ENCODE measurements at regions not wholly inside any gene's neighbourhood (a gene's known extent, or its start where the extent isn't known, plus 50 kb on each side); places are given as distances from the start of the nearest gene placed in this dataset.

- no peaks in the 10 kb centered on the region for H3K36me3 Mint-ChIP-seq
- TF ChIP-seq CTCF (IDR thresholded peaks at IDR 0.05; ENCODE audit: unreplicated experiment), result no peak
- no peak overlapping the region for H3K4me3 Mint-ChIP-seq
- no peak for DNase-seq (ENCODE audit: low spot score in 2 of 2, unreplicated experiment in 2 of 2)
- no peak overlapping the region for H3K27ac Mint-ChIP-seq
- no peaks in the 10 kb centered on the region for H3K4me1 Mint-ChIP-seq
- H3K27me3 Mint-ChIP-seq (ENCODE audit: low read depth), result peaks cover 25% of the 10 kb centered on the region
- H3K9me3 Mint-ChIP-seq, result no peaks in the 10 kb centered on the region
Measured at GRCh38 chr1:213871179-213871578, 116.6 kb upstream of the PROX1 start.

GRCh38 chr1:213874789-213875188, 113.0 kb upstream of the PROX1 start:
- H3K27me3 Mint-ChIP-seq (ENCODE audit: low read depth), result peaks cover 12% of the 10 kb centered on the region
- no peak overlapping the region for H3K27ac Mint-ChIP-seq
- no peak for TF ChIP-seq CTCF (IDR thresholded peaks at IDR 0.05; ENCODE audit: unreplicated experiment)
- H3K36me3 Mint-ChIP-seq, result no peaks in the 10 kb centered on the region
- H3K4me1 Mint-ChIP-seq, result no peaks in the 10 kb centered on the region
- no peak overlapping the region for H3K4me3 Mint-ChIP-seq
- no peak for DNase-seq (ENCODE audit: low spot score in 2 of 2, unreplicated experiment in 2 of 2)
- H3K9me3 Mint-ChIP-seq, result no peaks in the 10 kb centered on the region

GRCh38 chr1:213876531-213876930, 111.2 kb upstream of the PROX1 start:
- no peak for TF ChIP-seq CTCF (IDR thresholded peaks at IDR 0.05; ENCODE audit: unreplicated experiment)
- Mint-ChIP-seq H3K36me3 (no peaks in the 10 kb centered on the region), H3K27ac (no peak overlapping the region), H3K4me1 (no peaks in the 10 kb centered on the region), H3K27me3 (ENCODE audit: low read depth) (peaks cover 8% of the 10 kb centered on the region), H3K4me3 (no peak overlapping the region), H3K9me3 (no peaks in the 10 kb centered on the region)
- DNase-seq (ENCODE audit: low spot score in 2 of 2, unreplicated experiment in 2 of 2), result no peak

- H3K27me3 Mint-ChIP-seq (ENCODE audit: low read depth), result peaks cover 22% of the 10 kb centered on the region
- no peaks in the 10 kb centered on the region for H3K36me3 Mint-ChIP-seq
- H3K9me3 Mint-ChIP-seq, result no peaks in the 10 kb centered on the region
- no peak overlapping the region for H3K27ac Mint-ChIP-seq
- no peaks in the 10 kb centered on the region for H3K4me1 Mint-ChIP-seq
- no peak for DNase-seq (ENCODE audit: low spot score in 2 of 2, unreplicated experiment in 2 of 2)
- no peak overlapping the region for H3K4me3 Mint-ChIP-seq
- TF ChIP-seq CTCF (IDR thresholded peaks at IDR 0.05; ENCODE audit: unreplicated experiment), result no peak
Measured at GRCh38 chr1:213883618-213884017, 104.2 kb upstream of the PROX1 start.

GRCh38 chr1:213884402-213884801, 103.4 kb upstream of the PROX1 start:
- H3K27me3 Mint-ChIP-seq (ENCODE audit: low read depth), result peaks cover 22% of the 10 kb centered on the region
- no peak overlapping the region for H3K4me3 Mint-ChIP-seq
- no peaks in the 10 kb centered on the region for H3K4me1 Mint-ChIP-seq
- no peak overlapping the region for H3K27ac Mint-ChIP-seq
- H3K36me3 Mint-ChIP-seq, result no peaks in the 10 kb centered on the region
- TF ChIP-seq CTCF (IDR thresholded peaks at IDR 0.05; ENCODE audit: unreplicated experiment), result no peak
- no peak for DNase-seq (ENCODE audit: low spot score in 2 of 2, unreplicated experiment in 2 of 2)
- H3K9me3 Mint-ChIP-seq, result no peaks in the 10 kb centered on the region

- Mint-ChIP-seq H3K4me1 (no peaks in the 10 kb centered on the region), H3K4me3 (no peak overlapping the region), H3K27ac (no peak overlapping the region), H3K27me3 (ENCODE audit: low read depth) (peaks cover 24% of the 10 kb centered on the region), H3K36me3 (no peaks in the 10 kb centered on the region), H3K9me3 (no peaks in the 10 kb centered on the region)
- no peak for TF ChIP-seq CTCF (IDR thresholded peaks at IDR 0.05; ENCODE audit: unreplicated experiment)
- no peak for DNase-seq (ENCODE audit: low spot score in 2 of 2, unreplicated experiment in 2 of 2)
Measured at GRCh38 chr1:213884942-213885341, 102.8 kb upstream of the PROX1 start.

Data from mesothelial cell of epicardium (in vitro differentiated cells).